ENCODE measurements at regions not wholly inside any gene's neighbourhood (a gene's known extent, or its start where the extent isn't known, plus 50 kb on each side); places are given as distances from the start of the nearest gene placed in this dataset.

DNA sequence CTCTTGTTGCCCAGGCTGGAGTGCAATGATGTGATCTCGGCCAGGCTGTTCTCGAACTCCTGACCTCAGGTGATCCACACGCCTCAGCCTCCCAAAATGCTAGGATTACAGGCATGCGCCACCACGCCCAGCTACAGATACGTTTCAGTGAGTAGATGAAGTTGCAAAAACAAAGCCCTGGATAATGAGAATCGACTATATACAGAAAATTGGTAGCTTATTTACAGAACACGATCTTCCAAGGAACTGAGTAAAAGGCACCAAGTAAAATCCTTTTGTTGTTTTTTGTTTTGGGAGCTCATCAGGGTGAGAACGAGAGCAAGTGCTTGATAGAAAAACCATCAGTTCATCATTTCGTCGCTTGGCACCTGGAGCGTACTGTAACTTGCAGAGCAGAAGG is 62.8 kb downstream of the MYCN start:
- no peaks in the 10 kb centered on the region for H3K27me3 ChIP-seq
- TF ChIP-seq, protein P1, sequence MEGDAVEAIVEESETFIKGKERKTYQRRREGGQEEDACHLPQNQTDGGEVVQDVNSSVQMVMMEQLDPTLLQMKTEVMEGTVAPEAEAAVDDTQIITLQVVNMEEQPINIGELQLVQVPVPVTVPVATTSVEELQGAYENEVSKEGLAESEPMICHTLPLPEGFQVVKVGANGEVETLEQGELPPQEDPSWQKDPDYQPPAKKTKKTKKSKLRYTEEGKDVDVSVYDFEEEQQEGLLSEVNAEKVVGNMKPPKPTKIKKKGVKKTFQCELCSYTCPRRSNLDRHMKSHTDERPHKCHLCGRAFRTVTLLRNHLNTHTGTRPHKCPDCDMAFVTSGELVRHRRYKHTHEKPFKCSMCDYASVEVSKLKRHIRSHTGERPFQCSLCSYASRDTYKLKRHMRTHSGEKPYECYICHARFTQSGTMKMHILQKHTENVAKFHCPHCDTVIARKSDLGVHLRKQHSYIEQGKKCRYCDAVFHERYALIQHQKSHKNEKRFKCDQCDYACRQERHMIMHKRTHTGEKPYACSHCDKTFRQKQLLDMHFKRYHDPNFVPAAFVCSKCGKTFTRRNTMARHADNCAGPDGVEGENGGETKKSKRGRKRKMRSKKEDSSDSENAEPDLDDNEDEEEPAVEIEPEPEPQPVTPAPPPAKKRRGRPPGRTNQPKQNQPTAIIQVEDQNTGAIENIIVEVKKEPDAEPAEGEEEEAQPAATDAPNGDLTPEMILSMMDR (IDR thresholded peaks at IDR 0.05) = no peak
- H3K4me3 ChIP-seq = no peak overlapping the region

DNA sequence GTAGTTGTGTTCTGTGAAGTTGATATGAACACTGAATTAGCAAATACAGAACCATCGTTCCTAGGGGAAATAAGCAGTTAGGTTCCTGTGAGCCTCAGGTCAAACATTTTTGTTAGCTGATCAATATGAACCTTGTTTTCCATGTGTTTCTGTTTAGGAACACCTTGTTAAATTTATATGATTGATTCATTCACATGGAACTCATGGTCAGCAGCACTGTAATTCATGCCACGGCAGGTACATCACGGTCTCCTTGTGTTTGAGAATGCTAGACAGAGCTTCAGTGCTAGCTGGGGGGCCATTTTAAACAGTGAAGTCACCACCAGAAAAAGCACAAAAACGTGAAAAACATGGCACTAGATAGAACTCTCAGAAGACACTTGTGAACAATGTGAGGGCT is 62.2 kb downstream of the MYCN start:
- H3K4me1 ChIP-seq = no peaks in the 10 kb centered on the region
- H3K27me3 ChIP-seq = no peaks in the 10 kb centered on the region
- no peaks in the 10 kb centered on the region for H3K9me3 ChIP-seq
- no peak for DNase-seq (ENCODE audit: low spot score)
- no peaks in the 10 kb centered on the region for H3K36me3 ChIP-seq
- TF ChIP-seq, protein P1 (IDR thresholded peaks at IDR 0.05) = no peak
- H3K27ac ChIP-seq = no peak overlapping the region
- no peak overlapping the region for H3K4me3 ChIP-seq

More for the DNA sequence above, 62.8 kb downstream of the MYCN start:
- Histone ChIP-seq H3K4me1 (no peaks in the 10 kb centered on the region), H3K36me3 (no peaks in the 10 kb centered on the region), H3K9me3 (no peaks in the 10 kb centered on the region), H3K27ac (no peak overlapping the region)
- no peak for DNase-seq (ENCODE audit: low spot score)

DNA sequence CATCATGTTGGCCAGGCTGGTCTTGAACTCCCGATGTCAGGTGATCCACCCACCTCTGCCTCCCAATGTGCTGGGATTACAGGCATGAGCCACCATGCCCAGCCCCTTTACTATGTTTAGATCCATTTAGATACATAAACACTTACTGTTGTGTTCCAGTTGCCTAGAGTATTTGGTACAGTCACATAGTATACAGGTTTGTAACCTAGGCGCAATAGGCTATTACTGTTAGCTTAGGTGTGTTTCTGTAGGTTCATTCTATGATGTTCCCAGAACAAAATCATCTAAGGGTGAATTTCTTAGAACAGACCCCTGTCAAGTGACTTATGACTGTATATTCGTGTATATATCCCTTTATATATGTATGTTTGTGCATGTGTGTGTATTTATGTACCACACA is 61.8 kb downstream of the MYCN start:
- no peak for DNase-seq (ENCODE audit: low spot score)
- no peaks in the 10 kb centered on the region for H3K9me3 ChIP-seq

DNA sequence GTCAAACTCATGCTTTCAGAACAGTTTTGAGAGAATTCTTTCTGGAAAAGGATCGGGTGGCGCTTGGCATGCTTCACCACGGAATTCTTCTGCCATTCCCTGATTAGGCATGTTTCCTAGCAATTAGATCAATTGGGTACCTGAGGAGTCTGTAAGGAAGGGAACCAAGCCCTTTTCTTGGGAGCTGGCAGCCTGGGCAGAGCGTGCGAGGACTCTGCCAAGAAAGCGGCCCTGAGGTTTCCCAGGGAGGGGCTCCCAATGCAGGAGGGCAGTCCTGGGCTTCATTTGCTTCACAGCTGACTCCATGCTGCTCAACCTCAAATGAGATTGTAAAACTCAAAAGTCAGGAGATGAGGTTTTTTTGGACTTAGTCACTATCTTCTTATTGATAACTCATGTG is 60.3 kb downstream of the MYCN start:
- TF ChIP-seq, protein P1 (IDR thresholded peaks at IDR 0.05) = no peak
- no peaks in the 10 kb centered on the region for H3K27me3 ChIP-seq
- H3K9me3 ChIP-seq = no peaks in the 10 kb centered on the region
- H3K27ac ChIP-seq = no peak overlapping the region
- H3K4me1 ChIP-seq = no peaks in the 10 kb centered on the region
- no peaks in the 10 kb centered on the region for H3K36me3 ChIP-seq
- no peak for DNase-seq (ENCODE audit: low spot score)
- no peak overlapping the region for H3K4me3 ChIP-seq

More for the DNA sequence above, 61.8 kb downstream of the MYCN start:
- no peaks in the 10 kb centered on the region for H3K4me1 ChIP-seq
- TF ChIP-seq, protein P1 (IDR thresholded peaks at IDR 0.05) = no peak
- H3K36me3 ChIP-seq = no peaks in the 10 kb centered on the region
- H3K4me3 ChIP-seq = no peak overlapping the region
- H3K27ac ChIP-seq = no peak overlapping the region
- H3K27me3 ChIP-seq = no peaks in the 10 kb centered on the region

DNA sequence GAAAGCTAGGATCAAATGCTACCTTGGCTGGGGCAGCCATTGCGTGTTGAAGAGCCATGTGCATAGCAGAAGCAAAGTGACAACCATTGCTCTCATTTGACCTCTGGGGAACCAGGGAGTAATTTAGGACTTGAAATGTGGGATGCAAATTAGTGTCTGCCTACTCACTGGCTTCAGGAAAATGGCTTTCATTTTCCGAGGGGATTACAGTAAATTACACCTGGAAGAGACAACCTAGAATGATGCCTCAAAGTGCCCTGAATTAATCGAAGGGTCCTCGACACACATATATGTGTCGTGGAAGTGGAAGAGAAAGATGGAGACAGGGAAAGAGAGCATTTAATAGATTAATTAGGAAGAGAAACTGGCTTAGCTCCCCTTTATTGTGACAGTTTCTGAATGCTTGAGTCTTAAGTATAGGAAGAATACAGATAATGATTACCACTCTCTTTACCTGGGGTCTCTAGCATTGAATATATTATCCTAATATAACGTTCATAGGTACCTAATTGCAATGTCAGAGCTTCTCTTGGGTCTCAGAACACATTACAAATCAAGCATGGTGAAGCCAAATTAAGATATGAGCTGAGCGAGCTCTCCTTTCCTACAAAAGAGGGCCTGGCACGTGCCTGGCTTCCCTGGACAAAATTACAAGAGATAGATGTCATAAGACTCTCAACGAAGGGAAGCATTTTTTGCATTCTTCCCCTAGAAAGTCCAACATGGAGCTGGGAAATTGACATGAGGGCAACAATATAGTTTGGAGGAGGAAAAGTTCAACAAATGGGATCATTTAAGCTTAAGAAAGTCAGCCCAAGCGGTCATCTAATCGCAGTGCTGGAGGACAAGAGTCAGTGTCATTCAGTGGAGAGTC is 59.5 kb downstream of the MYCN start:
- Histone ChIP-seq H3K4me1 (no peaks in the 10 kb centered on the region), H3K36me3 (no peaks in the 10 kb centered on the region), H3K27ac (no peak overlapping the region), H3K9me3 (no peaks in the 10 kb centered on the region), H3K27me3 (no peaks in the 10 kb centered on the region), H3K4me3 (no peak overlapping the region)
- TF ChIP-seq, protein P1 (IDR thresholded peaks at IDR 0.05) = no peak
- DNase-seq (ENCODE audit: low spot score) = no peak
